ENCODE measurements at regions not wholly inside any gene's neighbourhood (a gene's known extent, or its start where the extent isn't known, plus 50 kb on each side); places are given as distances from the start of the nearest gene placed in this dataset.
A peak's percentile ranks its signal among the peaks of the same experiment; 100 is the strongest.

GRCh38 chr7:86372262-86372661 lies 271.4 kb upstream of the GRM3 start:
- TF ChIP-seq CTCF (IDR thresholded peaks at IDR 0.05) (no peak), ZFX (IDR thresholded peaks at IDR 0.05; ENCODE audit: borderline replicate concordance) (no peak)
- H3K27ac ChIP-seq: no peak overlapping the region

DNA sequence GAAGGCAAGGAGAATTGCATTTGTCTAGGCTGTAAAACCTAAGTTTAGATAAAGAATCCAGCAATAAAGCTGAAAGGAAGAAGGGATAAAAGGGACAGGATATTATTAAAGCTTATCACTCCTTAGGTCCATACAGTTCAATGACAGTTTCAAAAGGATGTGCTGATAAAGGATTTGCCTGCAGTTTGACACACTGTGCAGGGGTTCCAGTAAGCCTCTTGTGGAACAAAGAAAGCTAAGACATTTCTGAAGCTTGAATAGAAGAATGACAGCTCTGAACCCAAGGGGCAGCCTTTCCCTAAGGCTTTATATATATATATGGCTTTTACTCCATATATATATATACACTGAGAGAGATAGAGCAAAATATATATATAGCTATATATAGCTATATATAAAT lies 276.8 kb upstream of the GRM3 start:
- no peak for TF ChIP-seq CTCF (IDR thresholded peaks at IDR 0.05)
- TF ChIP-seq ZFX (IDR thresholded peaks at IDR 0.05; ENCODE audit: borderline replicate concordance): no peak
- no peak overlapping the region for H3K27ac ChIP-seq

DNA sequence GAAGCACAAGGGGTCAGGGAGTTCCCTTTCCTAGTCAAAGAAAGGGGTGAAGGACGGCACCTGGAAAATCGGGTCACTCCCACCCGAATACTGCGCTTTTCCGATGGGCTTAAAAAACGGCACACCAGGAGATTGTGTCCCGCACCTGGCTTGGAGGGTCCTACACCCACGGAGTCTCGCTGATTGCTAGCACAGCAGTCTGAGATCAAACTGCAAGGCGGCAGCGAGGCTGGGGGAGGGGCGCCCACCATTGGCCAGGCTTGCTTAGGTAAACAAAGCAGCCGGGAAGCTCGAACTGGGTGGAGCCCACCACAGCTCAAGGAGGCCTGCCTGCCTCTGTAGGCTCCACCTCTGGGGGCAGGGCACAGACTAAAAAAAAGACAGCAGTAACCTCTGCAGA lies 303.3 kb upstream of the GRM3 start:
- peak overlapping the region; percentile 14; the same call in 1 of the 2 replicates for H3K27ac ChIP-seq

GRCh38 chr7:86339051-86339450 lies 304.7 kb upstream of the GRM3 start:
- no peak overlapping the region for H3K27ac ChIP-seq
- TF ChIP-seq CTCF (IDR thresholded peaks at IDR 0.05): no peak
- no peak for TF ChIP-seq ZFX (IDR thresholded peaks at IDR 0.05; ENCODE audit: borderline replicate concordance)

GRCh38 chr7:86328801-86329433 lies 314.8 kb upstream of the GRM3 start:
- H3K27ac ChIP-seq: no peak overlapping the region

GRCh38 chr7:86326847-86327246 lies 316.9 kb upstream of the GRM3 start:
- H3K27ac ChIP-seq: no peak overlapping the region
- no peak for TF ChIP-seq ZFX (IDR thresholded peaks at IDR 0.05; ENCODE audit: borderline replicate concordance)
- TF ChIP-seq CTCF (IDR thresholded peaks at IDR 0.05): no peak

More at GRCh38 chr7:86328801-86329433, 314.8 kb upstream of the GRM3 start:
- TF ChIP-seq CTCF (IDR thresholded peaks at IDR 0.05) (no peak), ZFX (IDR thresholded peaks at IDR 0.05; ENCODE audit: borderline replicate concordance) (no peak)

GRCh38 chr7:86320889-86321288 lies 322.8 kb upstream of the GRM3 start:
- H3K27ac ChIP-seq: no peak overlapping the region
- TF ChIP-seq ZFX (IDR thresholded peaks at IDR 0.05; ENCODE audit: borderline replicate concordance) (no peak), CTCF (IDR thresholded peaks at IDR 0.05) (no peak)

- TF ChIP-seq ZFX (IDR thresholded peaks at IDR 0.05; ENCODE audit: borderline replicate concordance): no peak
- TF ChIP-seq CTCF (IDR thresholded peaks at IDR 0.05): no peak
- H3K27ac ChIP-seq: no peak overlapping the region
Measured at GRCh38 chr7:86320341-86320740, 323.4 kb upstream of the GRM3 start.
